Upper lobe of right lung (tissue), 1 donor: ENCODE measurements at regions not wholly inside any gene's neighbourhood (a gene's known extent, or its start where the extent isn't known, plus 50 kb on each side); places are given as distances from the start of the nearest gene placed in this dataset.

Experiments
- ATAC-seq: fragments of 200-7000 bp; cut with Tn5 transposase; one replicate; pipeline ENCODE4 v1.9.1; 2020; ENCODE audit warnings: mild to moderate bottlenecking, moderate library complexity
- DNase-seq: peaks from one replicate; pipeline ENCODE4 v3.0.0-alpha.2; 2020
- H3K27ac ChIP-seq: fragments of 200-600 bp; one replicate; pipeline ENCODE4 v1.8.0; 2022
- H3K27me3 ChIP-seq: fragments of 200-600 bp; one replicate; pipeline ENCODE4 v1.8.0; 2022; ENCODE audit warnings: mild to moderate bottlenecking
- H3K36me3 ChIP-seq: fragments of 200-600 bp; one replicate; pipeline ENCODE4 v1.8.0; 2022
- H3K4me1 ChIP-seq: fragments of 200-600 bp; one replicate; pipeline ENCODE4 v1.8.0; 2022
- H3K4me3 ChIP-seq: fragments of 200-600 bp; one replicate; pipeline ENCODE4 v1.8.0; 2022; ENCODE audit warnings: mild to moderate bottlenecking
- H3K9me3 ChIP-seq: fragments of 200-600 bp; one replicate; pipeline ENCODE4 v1.8.0; 2022
- CTCF ChIP-seq: fragments of 200-600 bp; IDR thresholded peaks from one replicate; pipeline ENCODE4 v1.8.0; 2022; ENCODE audit warnings: antibody characterized with exemption
- intact Hi-C: fragments of 100-400 bp; cut with DNase I; formaldehyde crosslinking; loops from one replicate; pipeline ENCODE4 v1.11.0; 2022
- donor health status: DM: no; HTN: yes; CAD: no; lungs with severe emphysema.

GRCh38 chr12:65660096-65660495, 164.2 kb upstream of the HMGA2 start:
- no peaks in the 10 kb centered on the region for H3K9me3 ChIP-seq
- ATAC-seq = no peak
- no peak for TF ChIP-seq CTCF
- no peak overlapping the region for H3K27ac ChIP-seq
- intact Hi-C loops = no loop called here
- H3K27me3 ChIP-seq = peaks cover 22% of the 10 kb centered on the region
- no peak for DNase-seq
- H3K4me3 ChIP-seq = no peak overlapping the region
- H3K4me1 ChIP-seq = no peaks in the 10 kb centered on the region
- H3K36me3 ChIP-seq = no peaks in the 10 kb centered on the region

GRCh38 chr12:65660836-65661235, 163.4 kb upstream of the HMGA2 start:
- DNase-seq (no peak), ATAC-seq (no peak)
- H3K9me3 ChIP-seq = no peaks in the 10 kb centered on the region
- intact Hi-C loops = no loop called here
- no peak overlapping the region for H3K4me3 ChIP-seq
- no peak for TF ChIP-seq CTCF
- no peak overlapping the region for H3K27ac ChIP-seq
- no peaks in the 10 kb centered on the region for H3K4me1 ChIP-seq
- H3K36me3 ChIP-seq = no peaks in the 10 kb centered on the region
- H3K27me3 ChIP-seq = peaks cover 24% of the 10 kb centered on the region

DNA sequence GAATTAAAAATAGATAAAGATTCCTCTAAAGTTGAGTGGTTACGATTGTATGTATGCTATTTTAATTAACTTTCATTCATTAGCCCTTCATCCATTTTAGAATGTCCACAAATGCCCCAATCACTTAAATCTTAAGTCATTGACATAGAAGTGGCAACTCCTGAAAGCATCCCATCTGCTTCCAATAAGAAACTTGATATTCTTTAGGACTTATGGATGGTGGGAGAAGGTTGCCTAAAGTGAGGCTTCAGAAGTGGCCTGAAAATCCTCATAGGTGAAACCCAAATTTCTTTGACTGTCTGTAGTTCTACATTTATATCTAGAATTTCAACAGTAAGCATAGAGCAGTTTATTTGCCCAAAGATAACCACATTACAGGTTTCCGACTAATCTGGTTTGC, 161.7 kb upstream of the HMGA2 start:
- intact Hi-C loops = no loop called here
- H3K4me1 ChIP-seq = no peaks in the 10 kb centered on the region

GRCh38 chr12:65663097-65663496, 161.2 kb upstream of the HMGA2 start:
- Histone ChIP-seq H3K4me3 (no peak overlapping the region), H3K4me1 (no peaks in the 10 kb centered on the region), H3K36me3 (no peaks in the 10 kb centered on the region), H3K27ac (no peak overlapping the region), H3K9me3 (no peaks in the 10 kb centered on the region), H3K27me3 (peaks cover 30% of the 10 kb centered on the region)
- no peak for TF ChIP-seq CTCF
- intact Hi-C loops = no loop called here
- ATAC-seq (no peak), DNase-seq (no peak)

More for the DNA sequence above, 161.7 kb upstream of the HMGA2 start:
- no peaks in the 10 kb centered on the region for H3K36me3 ChIP-seq
- no peak overlapping the region for H3K27ac ChIP-seq
- no peak overlapping the region for H3K4me3 ChIP-seq
- TF ChIP-seq CTCF = no peak
- DNase-seq = no peak
- H3K27me3 ChIP-seq = peaks cover 30% of the 10 kb centered on the region
- no peaks in the 10 kb centered on the region for H3K9me3 ChIP-seq
- ATAC-seq = no peak

DNA sequence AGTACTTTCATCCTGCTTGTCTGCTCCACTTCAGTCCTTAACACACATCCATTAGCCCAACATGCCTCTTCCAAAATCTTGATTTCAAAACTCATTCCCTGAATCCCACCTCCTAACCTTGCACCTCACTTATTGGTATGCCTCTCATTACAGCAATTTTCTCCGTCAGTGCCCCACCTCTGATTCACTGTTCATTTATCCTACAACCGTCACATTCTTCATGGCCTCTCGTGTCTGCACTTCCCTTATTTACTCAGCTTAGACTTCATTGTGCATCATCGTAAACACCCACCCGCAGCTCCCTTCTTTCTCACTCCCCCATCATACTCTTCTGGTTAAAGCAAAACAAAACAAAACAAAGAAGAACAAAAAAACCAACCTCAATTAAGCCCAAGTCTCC, 160.6 kb upstream of the HMGA2 start:
- H3K27me3 ChIP-seq = peaks cover 30% of the 10 kb centered on the region
- no peak overlapping the region for H3K27ac ChIP-seq
- no peaks in the 10 kb centered on the region for H3K4me1 ChIP-seq
- ATAC-seq (no peak), DNase-seq (no peak)
- TF ChIP-seq CTCF = no peak
- no peak overlapping the region for H3K4me3 ChIP-seq
- intact Hi-C loops = no loop called here
- no peaks in the 10 kb centered on the region for H3K36me3 ChIP-seq
- no peaks in the 10 kb centered on the region for H3K9me3 ChIP-seq

- no peaks in the 10 kb centered on the region for H3K4me1 ChIP-seq
- DNase-seq = no peak
- peaks cover 25% of the 10 kb centered on the region for H3K27me3 ChIP-seq
- H3K9me3 ChIP-seq = no peaks in the 10 kb centered on the region
- no peak for ATAC-seq
- H3K4me3 ChIP-seq = no peak overlapping the region
- no peak for TF ChIP-seq CTCF
- no peak overlapping the region for H3K27ac ChIP-seq
- intact Hi-C loops = no loop called here
- no peaks in the 10 kb centered on the region for H3K36me3 ChIP-seq
These were observed 159.5 kb upstream of the HMGA2 start for GRCh38 chr12:65664715-65665250.
